Panc1 (cell line): ENCODE measurements at regions not wholly inside any gene's neighbourhood (a gene's known extent, or its start where the extent isn't known, plus 50 kb on each side); places are given as distances from the start of the nearest gene placed in this dataset.
A peak's percentile ranks its signal among the peaks of the same experiment; 100 is the strongest.

Source experiments
- ATAC-seq: fragments of 200-7000 bp; cut with Tn5 transposase; 2 replicates; pipeline ENCODE4 v1.9.1; 2020; ENCODE audit warnings: mild to moderate bottlenecking, moderate library complexity
- BruUV-seq: library from RNA; stranded (reverse); fragments of 400-500 nt; replicated peaks from 2 replicates; lab custom pipeline; 2021; lab: Mats Ljungman, UMichigan
- CTCF ChIA-PET: fragments of 300-600 bp; sonication (Branson Sonifier 250); formaldehyde crosslinking; loops from one replicate; lab custom pipeline; 2022; ENCODE audit warnings: antibody characterized with exemption; lab: Charles Lee
- POLR2A ChIA-PET: fragments of 300-600 bp; sonication (Branson Sonifier 250); formaldehyde crosslinking; loops from one replicate; lab custom pipeline; 2022; ENCODE audit warnings: antibody characterized with exemption; lab: Charles Lee
- DNase-seq: peaks from one replicate; pipeline ENCODE4 v3.0.0-alpha.2; 2010; ENCODE audit warnings: low read depth, low spot score
- H3K27ac ChIP-seq: 2 replicates; pipeline ENCODE4 v1.5.1; 2011; ENCODE audit warnings: mild to moderate bottlenecking, low read length, inconsistent platforms
- H3K27me3 ChIP-seq: fragments of 200-500 bp; sonication (Bioruptor generic); 2 replicates; pipeline ENCODE4 v1.6.0; 2014; ENCODE audit warnings: low read length, inconsistent platforms; ENCODE audit not compliant: control insufficient read depth, insufficient read depth
- H3K36me3 ChIP-seq: fragments of 200-500 bp; sonication (Bioruptor generic); 2 replicates; pipeline ENCODE4 v1.5.1; 2014; ENCODE audit warnings: inconsistent platforms, mild to moderate bottlenecking, low read length, moderate library complexity; ENCODE audit not compliant: control insufficient read depth, insufficient read depth
- H3K4me1 ChIP-seq: 2 replicates; pipeline ENCODE4 v1.5.1; 2011; ENCODE audit warnings: inconsistent platforms, mild to moderate bottlenecking, low read length, moderate library complexity; ENCODE audit not compliant: control insufficient read depth, insufficient read depth
- H3K4me3 ChIP-seq, 2 experiments: 2 replicates each; pipeline ENCODE4 v1.5.1; 2011 to 2012; ENCODE audit warnings: low read depth in 2 of 2, low read length in 2 of 2, mild to moderate bottlenecking in 2 of 2, inconsistent platforms in 1 of 2, moderate library complexity in 1 of 2
- H3K9me3 ChIP-seq: fragments of 200-500 bp; sonication (Bioruptor generic); 2 replicates; pipeline ENCODE4 v1.5.1; 2014; ENCODE audit warnings: low read depth, mild to moderate bottlenecking, inconsistent platforms, low read length, moderate library complexity; ENCODE audit not compliant: control insufficient read depth, insufficient read depth
- POLR2AphosphoS5 ChIP-seq: IDR thresholded peaks from 2 replicates; pipeline ENCODE4 v1.6.1; 2012; ENCODE audit warnings: mild to moderate bottlenecking, low read depth, low read length, moderate library complexity
- SIN3A ChIP-seq: IDR thresholded peaks from 2 replicates; pipeline ENCODE4 v1.6.1; 2012; ENCODE audit warnings: low read depth, mild to moderate bottlenecking, low read length, moderate library complexity, borderline replicate concordance; ENCODE audit not compliant: insufficient read depth
- TCF7L2 ChIP-seq: IDR thresholded peaks from 2 replicates; pipeline ENCODE4 v1.6.1; 2011; ENCODE audit warnings: mild to moderate bottlenecking, low read depth, low read length, inconsistent platforms
- in situ Hi-C: cut with HindIII; loops from 2 replicates; pipeline ENCODE4 v1.10.0; 2016; ENCODE audit warnings: low sequenced_read_pairs, low pct_unique_long_range_greater_than_20kb
- intact Hi-C: fragments of 100-400 bp; cut with micrococcal nuclease; formaldehyde crosslinking; loops from one replicate; pipeline ENCODE4 v1.10.0; 2022; ENCODE audit not compliant: unreplicated experiment
- TF ChIP-seq, protein P1 (sequence below): fragments of 450-650 bp; IDR thresholded peaks from 2 replicates; pipeline ENCODE4 v1.5.1; 2017; ENCODE audit warnings: mild to moderate bottlenecking
- TF ChIP-seq, protein P2 (sequence below), 2 experiments: IDR thresholded peaks; 2 replicates each; pipeline ENCODE4 v1.6.1; 2011 to 2012; ENCODE audit warnings: low read depth in 2 of 2, control low read depth in 1 of 2, low read length in 1 of 2, mild to moderate bottlenecking in 1 of 2, moderate library complexity in 1 of 2; ENCODE audit not compliant: insufficient read depth in 1 of 2

DNA sequence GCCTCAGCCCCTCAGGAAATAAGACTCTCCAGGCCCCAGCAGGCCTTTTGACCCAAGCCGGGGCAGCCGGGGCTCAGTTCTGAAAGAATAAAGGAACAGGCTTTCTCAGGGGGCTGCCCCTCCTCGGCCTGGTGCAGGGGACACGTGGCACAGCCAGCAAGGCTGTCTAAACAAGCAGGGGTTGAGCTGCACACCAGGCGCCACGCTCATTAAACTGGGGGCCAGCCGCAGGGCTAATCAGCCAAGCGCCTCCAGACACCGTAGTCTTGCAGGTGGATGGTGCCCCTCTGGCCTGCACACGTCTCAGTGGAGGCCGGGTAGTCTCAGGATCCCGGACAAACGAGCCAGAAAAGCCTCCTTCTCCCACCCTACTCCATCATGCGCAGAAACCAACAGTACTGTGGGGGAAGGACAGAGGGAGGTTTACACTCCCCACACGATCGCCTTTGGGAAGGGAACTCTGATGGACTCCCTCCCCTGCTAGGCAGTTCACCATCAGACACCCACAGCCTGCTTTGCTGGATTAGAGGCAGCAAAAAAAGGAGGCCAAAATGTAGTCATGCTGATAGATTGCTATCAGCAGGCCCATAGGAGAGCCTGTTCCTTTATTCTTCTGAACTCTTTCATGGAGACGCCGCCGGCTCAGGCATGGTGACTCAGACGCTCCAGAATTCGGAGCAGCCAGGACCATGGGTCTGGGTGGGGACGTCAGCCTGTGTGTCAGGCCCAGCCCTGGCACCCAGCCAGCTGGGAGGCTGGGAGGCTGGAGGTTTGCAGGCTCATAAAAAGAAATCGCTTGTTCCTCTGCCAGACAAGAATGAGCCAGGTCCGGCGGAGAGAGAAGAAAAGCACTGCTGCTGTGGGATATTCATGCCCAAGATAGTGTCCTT is 342.4 kb downstream of the BCOR start:
- Histone ChIP-seq H3K4me1 (peaks cover 14% of the 10 kb centered on the region), H3K4me3 (peak overlapping the region in 1 of 2 experiments; percentile 31; a peak in 2 of 4 replicates), H3K27me3 (no peaks in the 10 kb centered on the region), H3K9me3 (no peaks in the 10 kb centered on the region), H3K36me3 (no peaks in the 10 kb centered on the region), H3K27ac (peak overlapping the region; percentile 76)
- POLR2A ChIA-PET = no interaction called here
- DNase-seq (no peak), ATAC-seq (peak; percentile 95)
- in situ Hi-C loops (no loop called here), intact Hi-C loops (no loop called here)
- CTCF ChIA-PET = no interaction called here
- TF ChIP-seq SIN3A (no peak), TCF7L2 (peak; percentile 92), POLR2AphosphoS5 (peak; percentile 34; the same call in 1 of the 2 replicates)
- TF ChIP-seq, protein P1, sequence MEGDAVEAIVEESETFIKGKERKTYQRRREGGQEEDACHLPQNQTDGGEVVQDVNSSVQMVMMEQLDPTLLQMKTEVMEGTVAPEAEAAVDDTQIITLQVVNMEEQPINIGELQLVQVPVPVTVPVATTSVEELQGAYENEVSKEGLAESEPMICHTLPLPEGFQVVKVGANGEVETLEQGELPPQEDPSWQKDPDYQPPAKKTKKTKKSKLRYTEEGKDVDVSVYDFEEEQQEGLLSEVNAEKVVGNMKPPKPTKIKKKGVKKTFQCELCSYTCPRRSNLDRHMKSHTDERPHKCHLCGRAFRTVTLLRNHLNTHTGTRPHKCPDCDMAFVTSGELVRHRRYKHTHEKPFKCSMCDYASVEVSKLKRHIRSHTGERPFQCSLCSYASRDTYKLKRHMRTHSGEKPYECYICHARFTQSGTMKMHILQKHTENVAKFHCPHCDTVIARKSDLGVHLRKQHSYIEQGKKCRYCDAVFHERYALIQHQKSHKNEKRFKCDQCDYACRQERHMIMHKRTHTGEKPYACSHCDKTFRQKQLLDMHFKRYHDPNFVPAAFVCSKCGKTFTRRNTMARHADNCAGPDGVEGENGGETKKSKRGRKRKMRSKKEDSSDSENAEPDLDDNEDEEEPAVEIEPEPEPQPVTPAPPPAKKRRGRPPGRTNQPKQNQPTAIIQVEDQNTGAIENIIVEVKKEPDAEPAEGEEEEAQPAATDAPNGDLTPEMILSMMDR = no peak
- TF ChIP-seq, protein P2, sequence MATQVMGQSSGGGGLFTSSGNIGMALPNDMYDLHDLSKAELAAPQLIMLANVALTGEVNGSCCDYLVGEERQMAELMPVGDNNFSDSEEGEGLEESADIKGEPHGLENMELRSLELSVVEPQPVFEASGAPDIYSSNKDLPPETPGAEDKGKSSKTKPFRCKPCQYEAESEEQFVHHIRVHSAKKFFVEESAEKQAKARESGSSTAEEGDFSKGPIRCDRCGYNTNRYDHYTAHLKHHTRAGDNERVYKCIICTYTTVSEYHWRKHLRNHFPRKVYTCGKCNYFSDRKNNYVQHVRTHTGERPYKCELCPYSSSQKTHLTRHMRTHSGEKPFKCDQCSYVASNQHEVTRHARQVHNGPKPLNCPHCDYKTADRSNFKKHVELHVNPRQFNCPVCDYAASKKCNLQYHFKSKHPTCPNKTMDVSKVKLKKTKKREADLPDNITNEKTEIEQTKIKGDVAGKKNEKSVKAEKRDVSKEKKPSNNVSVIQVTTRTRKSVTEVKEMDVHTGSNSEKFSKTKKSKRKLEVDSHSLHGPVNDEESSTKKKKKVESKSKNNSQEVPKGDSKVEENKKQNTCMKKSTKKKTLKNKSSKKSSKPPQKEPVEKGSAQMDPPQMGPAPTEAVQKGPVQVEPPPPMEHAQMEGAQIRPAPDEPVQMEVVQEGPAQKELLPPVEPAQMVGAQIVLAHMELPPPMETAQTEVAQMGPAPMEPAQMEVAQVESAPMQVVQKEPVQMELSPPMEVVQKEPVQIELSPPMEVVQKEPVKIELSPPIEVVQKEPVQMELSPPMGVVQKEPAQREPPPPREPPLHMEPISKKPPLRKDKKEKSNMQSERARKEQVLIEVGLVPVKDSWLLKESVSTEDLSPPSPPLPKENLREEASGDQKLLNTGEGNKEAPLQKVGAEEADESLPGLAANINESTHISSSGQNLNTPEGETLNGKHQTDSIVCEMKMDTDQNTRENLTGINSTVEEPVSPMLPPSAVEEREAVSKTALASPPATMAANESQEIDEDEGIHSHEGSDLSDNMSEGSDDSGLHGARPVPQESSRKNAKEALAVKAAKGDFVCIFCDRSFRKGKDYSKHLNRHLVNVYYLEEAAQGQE (IDR thresholded peaks at IDR 0.05; ENCODE audit: insufficient read depth in 1 of 2, low read depth in 2 of 2, low read length in 1 of 2) = no peak
- no TSS peak for BruUV-seq

DNA sequence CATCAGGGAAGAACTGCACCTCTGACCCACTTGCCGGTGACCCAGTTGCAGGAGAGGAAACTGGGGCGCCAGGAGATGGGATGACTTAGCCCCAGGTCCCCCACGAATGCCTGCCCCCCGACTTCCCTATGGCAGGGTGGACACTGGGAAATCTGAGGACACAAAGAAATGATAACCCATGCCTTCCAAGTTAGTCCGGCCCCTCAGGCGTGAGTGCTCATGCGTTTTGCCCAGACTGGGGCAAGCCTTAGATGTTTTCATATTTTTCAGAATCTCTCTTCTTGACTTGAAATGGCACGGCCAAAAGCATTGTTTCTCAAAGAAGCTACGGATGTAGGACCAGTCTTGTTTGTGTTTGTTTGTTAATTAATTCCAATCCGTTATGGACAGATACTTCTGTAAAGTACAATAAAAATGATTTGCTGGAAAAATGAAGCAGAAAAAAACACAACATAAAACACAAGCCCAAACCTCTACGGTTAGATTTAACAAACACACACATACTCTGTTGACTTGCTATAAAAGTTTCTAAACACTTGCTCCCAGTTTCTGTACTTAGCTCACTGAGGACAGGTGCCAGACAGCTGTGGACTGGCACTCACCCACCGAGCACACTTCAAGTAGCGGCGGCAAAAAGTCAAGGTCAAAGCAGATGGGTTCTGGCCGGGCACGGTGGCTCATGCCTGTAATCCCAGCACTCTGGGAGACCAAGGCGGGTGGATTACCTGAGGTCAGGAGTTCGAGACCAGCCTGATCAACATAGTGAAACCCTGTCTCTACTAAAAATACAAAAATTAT is 341.5 kb downstream of the BCOR start:
- no peak for ATAC-seq
- H3K27me3 ChIP-seq = no peaks in the 10 kb centered on the region
- no peak overlapping the region; a peak in 1 of 4 replicates for H3K4me3 ChIP-seq
- no peaks in the 10 kb centered on the region for H3K9me3 ChIP-seq
- BruUV-seq = no TSS peak
- ChIA-PET CTCF (no interaction called here), POLR2A (no interaction called here)
- peak overlapping the region; percentile 76 for H3K27ac ChIP-seq
- DNase-seq = no peak
- H3K36me3 ChIP-seq = no peaks in the 10 kb centered on the region
- in situ Hi-C loops = no loop called here
- intact Hi-C loops = no loop called here
- peaks cover 14% of the 10 kb centered on the region for H3K4me1 ChIP-seq
- TF ChIP-seq SIN3A (no peak), TCF7L2 (no peak), POLR2AphosphoS5 (no peak)
- TF ChIP-seq, protein P1 = no peak
- TF ChIP-seq, protein P2 (IDR thresholded peaks at IDR 0.05; ENCODE audit: insufficient read depth in 1 of 2, low read depth in 2 of 2, low read length in 1 of 2) = no peak
